ENCODE measurements at regions not wholly inside any gene's neighbourhood (a gene's known extent, or its start where the extent isn't known, plus 50 kb on each side); places are given as distances from the start of the nearest gene placed in this dataset.

- POLR2A ChIA-PET: no interaction called here
Observed at GRCh38 chr4:170339522-170339921, 249.8 kb upstream of the AADAT start.

DNA sequence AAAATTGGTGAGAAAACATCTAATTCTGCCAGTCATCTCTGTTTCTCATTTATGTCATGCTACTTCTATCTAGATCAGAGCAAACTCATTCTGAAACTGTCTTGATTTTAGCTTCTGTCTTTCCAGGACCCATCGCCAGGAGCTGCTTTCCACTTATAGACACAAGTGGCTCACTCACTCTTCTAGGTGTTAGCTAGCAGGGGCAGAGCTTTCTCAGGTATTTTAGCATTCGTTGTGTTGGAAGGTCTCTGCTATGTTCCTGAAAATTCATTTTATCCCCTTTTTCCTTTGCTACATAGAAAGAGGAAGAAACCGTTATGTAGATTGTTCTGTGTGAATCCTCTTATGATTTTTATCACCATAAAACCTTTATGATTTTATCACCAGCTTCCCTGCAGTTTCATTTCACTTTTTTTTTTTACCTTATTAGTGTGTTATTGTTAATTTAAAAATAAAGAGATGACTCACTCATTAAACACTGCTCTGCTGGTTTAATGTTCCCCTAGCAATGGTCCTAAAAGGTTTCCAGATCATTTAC lies 246.6 kb upstream of the AADAT start:
- POLR2A ChIA-PET: no interaction called here
- DNase-seq (ENCODE audit: extremely low spot score): peak; percentile 50
- CTCF ChIA-PET: interaction anchor here (0.6 to 1.7 kb wide), 5 partner anchors 11 to 77 kb away, joined by 3 to 8 read pairs (median 6); no protein-coding TSS in a partner anchor

More at GRCh38 chr4:170339522-170339921, 249.8 kb upstream of the AADAT start:
- CTCF ChIA-PET: interaction anchor here (0.9 to 1.2 kb wide), 2 partner anchors 12 to 80 kb away, joined by 3 to 4 read pairs; no protein-coding TSS in a partner anchor
- DNase-seq (ENCODE audit: extremely low spot score): no peak
- TF ChIP-seq CTCF (IDR thresholded peaks at IDR 0.05; ENCODE audit: control extremely low read depth, extremely low read depth, low read depth, missing control alignments): no peak

GRCh38 chr4:170325599-170325998 lies 235.8 kb upstream of the AADAT start:
- ChIA-PET POLR2A (no interaction called here), CTCF (interaction anchor here (1.2 kb wide), 1 partner anchor 49 kb away, joined by 3 read pairs; no protein-coding TSS in a partner anchor)
- DNase-seq (ENCODE audit: extremely low spot score): no peak
- no peak for TF ChIP-seq CTCF (IDR thresholded peaks at IDR 0.05; ENCODE audit: control extremely low read depth, extremely low read depth, low read depth, missing control alignments)

More for the DNA sequence above, 246.6 kb upstream of the AADAT start:
- no peak for TF ChIP-seq CTCF (IDR thresholded peaks at IDR 0.05; ENCODE audit: control extremely low read depth, extremely low read depth, low read depth, missing control alignments)

GRCh38 chr4:170323623-170324022 lies 233.9 kb upstream of the AADAT start:
- no peak for TF ChIP-seq CTCF (IDR thresholded peaks at IDR 0.05; ENCODE audit: control extremely low read depth, extremely low read depth, low read depth, missing control alignments)
- ChIA-PET CTCF (no interaction called here), POLR2A (no interaction called here)
- DNase-seq (ENCODE audit: extremely low spot score): no peak

DNA sequence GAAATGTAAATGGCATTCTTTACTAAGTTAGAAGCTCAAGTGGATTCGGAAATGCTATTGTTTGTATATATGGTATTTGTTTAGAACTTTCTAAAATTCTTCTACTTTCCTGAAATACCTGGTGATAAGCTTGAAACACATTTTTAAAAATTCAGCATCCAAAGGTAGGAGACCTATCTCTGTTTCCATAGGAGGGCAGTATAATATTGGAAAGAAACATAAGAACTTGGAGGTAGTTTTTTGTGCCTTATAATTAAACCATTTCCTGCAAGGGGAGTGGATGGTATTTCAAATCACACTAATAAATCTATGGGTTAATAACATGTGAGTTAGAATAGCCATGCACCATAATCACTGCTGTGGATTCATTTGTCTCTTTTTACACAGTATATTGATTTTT lies 217.4 kb upstream of the AADAT start:
- POLR2A ChIA-PET: no interaction called here

GRCh38 chr4:170306208-170306607 lies 216.5 kb upstream of the AADAT start:
- DNase-seq (ENCODE audit: extremely low spot score): no peak
- ChIA-PET POLR2A (no interaction called here), CTCF (interaction anchor here (1.5 to 2.6 kb wide), 2 partner anchors 47 to 68 kb away, joined by 6 to 10 read pairs; no protein-coding TSS in a partner anchor)
- no peak for TF ChIP-seq CTCF (IDR thresholded peaks at IDR 0.05; ENCODE audit: control extremely low read depth, extremely low read depth, low read depth, missing control alignments)

More for the DNA sequence above, 217.4 kb upstream of the AADAT start:
- no peak for TF ChIP-seq CTCF (IDR thresholded peaks at IDR 0.05; ENCODE audit: control extremely low read depth, extremely low read depth, low read depth, missing control alignments)
- no peak for DNase-seq (ENCODE audit: extremely low spot score)
- CTCF ChIA-PET: interaction anchor here (0.8 to 2.6 kb wide), 3 partner anchors 46 to 67 kb away, joined by 3 to 10 read pairs (median 6); no protein-coding TSS in a partner anchor

Data from GM10248 (cell line).